ENCODE measurements at regions not wholly inside any gene's neighbourhood (a gene's known extent, or its start where the extent isn't known, plus 50 kb on each side); places are given as distances from the start of the nearest gene placed in this dataset.

GRCh38 chr5:7146886-7147285 lies 249.1 kb upstream of the ADCY2 start (continued):
- TF ChIP-seq AR (CRISPR knock-in tag; IDR thresholded peaks at IDR 0.05) (no peak), USF1 (CRISPR knock-in tag; IDR thresholded peaks at IDR 0.05) (no peak), NFE2L1 (CRISPR knock-in tag; IDR thresholded peaks at IDR 0.05) (no peak), ERG (CRISPR knock-in tag; IDR thresholded peaks at IDR 0.05) (no peak), GABPB1 (CRISPR knock-in tag; IDR thresholded peaks at IDR 0.05) (no peak), PREB (CRISPR knock-in tag; IDR thresholded peaks at IDR 0.05; ENCODE audit: borderline replicate concordance) (no peak), ZNF425 (CRISPR knock-in tag; conservative IDR thresholded peaks at IDR 0.05) (no peak), TEAD4 (CRISPR knock-in tag; IDR thresholded peaks at IDR 0.05) (no peak)

GRCh38 chr5:7157083-7157482 lies 238.9 kb upstream of the ADCY2 start:
- H3K36me3 Mint-ChIP-seq: peaks cover 31% of the 10 kb centered on the region
- TF ChIP-seq KAT7 (CRISPR knock-in tag; IDR thresholded peaks at IDR 0.05; ENCODE audit: borderline replicate concordance) (no peak), OVOL2 (CRISPR knock-in tag; IDR thresholded peaks at IDR 0.05; ENCODE audit: borderline replicate concordance) (no peak)
- POLR2A ChIA-PET: no interaction called here
- H3K4me1 Mint-ChIP-seq: no peaks in the 10 kb centered on the region
- CTCF ChIA-PET: no interaction called here
- H3K27ac Mint-ChIP-seq: no peak overlapping the region
- ATAC-seq (no peak), DNase-seq (ENCODE audit: low spot score) (no peak)
- H3K4me3 Mint-ChIP-seq: no peak overlapping the region
- H3K9me3 Mint-ChIP-seq: peaks cover 68% of the 10 kb centered on the region
- H3K27me3 Mint-ChIP-seq (ENCODE audit: low read depth): peaks cover 30% of the 10 kb centered on the region

GRCh38 chr5:7169240-7169878 lies 226.6 kb upstream of the ADCY2 start:
- Mint-ChIP-seq H3K9me3 (peaks cover 13% of the 10 kb centered on the region), H3K4me1 (peaks cover 25% of the 10 kb centered on the region), H3K27ac (no peak overlapping the region), H3K36me3 (peaks cover 6% of the 10 kb centered on the region), H3K4me3 (no peak overlapping the region), H3K27me3 (ENCODE audit: low read depth) (no peaks in the 10 kb centered on the region)
- ChIA-PET CTCF (interaction anchor here (0.8 to 1.2 kb wide), 2 partner anchors 11 to 350 kb away, joined by 3 read pairs; no protein-coding TSS in a partner anchor), POLR2A (no interaction called here)
- TF ChIP-seq HMGXB4 (CRISPR knock-in tag; IDR thresholded peaks at IDR 0.05): no peak
- TF ChIP-seq PRRX2 (CRISPR knock-in tag; IDR thresholded peaks at IDR 0.05): no peak
- TF ChIP-seq GABPB1 (CRISPR knock-in tag; IDR thresholded peaks at IDR 0.05): no peak
- no peak for TF ChIP-seq ERG (CRISPR knock-in tag; IDR thresholded peaks at IDR 0.05)
- no peak for TF ChIP-seq ZNF281 (CRISPR knock-in tag; IDR thresholded peaks at IDR 0.05)
- no peak for TF ChIP-seq JUN (CRISPR knock-in tag; IDR thresholded peaks at IDR 0.05)
- TF ChIP-seq ELF4 (CRISPR knock-in tag; IDR thresholded peaks at IDR 0.05; ENCODE audit: low read depth): no peak
- TF ChIP-seq NR1H2 (CRISPR knock-in tag; IDR thresholded peaks at IDR 0.05): no peak
- TF ChIP-seq ZNF396 (CRISPR knock-in tag; IDR thresholded peaks at IDR 0.05; ENCODE audit: borderline replicate concordance): no peak
- no peak for TF ChIP-seq NFATC4 (CRISPR knock-in tag; IDR thresholded peaks at IDR 0.05)
- ATAC-seq: peak; percentile 84
- no peak for DNase-seq (ENCODE audit: low spot score)
